H9 (cell line): ENCODE measurements at regions not wholly inside any gene's neighbourhood (a gene's known extent, or its start where the extent isn't known, plus 50 kb on each side); places are given as distances from the start of the nearest gene placed in this dataset.

Source experiments
- DNase-seq: peaks from one replicate; pipeline ENCODE4 v3.0.0-alpha.2; 2017
- H2AFZ ChIP-seq: one replicate; pipeline ENCODE4 v1.6.1; 2013; ENCODE audit warnings: mild to moderate bottlenecking, low read length, control low read depth, moderate library complexity
- H2AK5ac ChIP-seq: 2 replicates; pipeline ENCODE4 v1.6.1; 2013; ENCODE audit warnings: low read length, control low read depth, mixed read lengths; ENCODE audit not compliant: insufficient read length
- H2BK120ac ChIP-seq: one replicate; pipeline ENCODE4 v1.6.1; 2013; ENCODE audit warnings: low read depth, mild to moderate bottlenecking, low read length, control low read depth, inconsistent platforms; ENCODE audit not compliant: poor library complexity, severe bottlenecking
- H2BK12ac ChIP-seq: 2 replicates; pipeline ENCODE4 v1.6.1; 2013; ENCODE audit warnings: low read length, control low read depth, mixed read lengths, low read depth; ENCODE audit not compliant: insufficient read length
- H2BK15ac ChIP-seq: 2 replicates; pipeline ENCODE4 v1.6.1; 2013; ENCODE audit warnings: low read depth, low read length, control low read depth
- H2BK20ac ChIP-seq: one replicate; pipeline ENCODE4 v1.6.1; 2013; ENCODE audit warnings: low read depth, mild to moderate bottlenecking, low read length, control low read depth, inconsistent platforms; ENCODE audit not compliant: poor library complexity, severe bottlenecking
- H2BK5ac ChIP-seq: 2 replicates; pipeline ENCODE4 v1.6.1; 2013; ENCODE audit warnings: low read length, control low read depth, mixed read lengths; ENCODE audit not compliant: insufficient read length
- H3K14ac ChIP-seq: 2 replicates; pipeline ENCODE4 v1.6.1; 2013; ENCODE audit warnings: low read length, control low read depth; ENCODE audit not compliant: insufficient read depth
- H3K18ac ChIP-seq: 2 replicates; pipeline ENCODE4 v1.6.1; 2013; ENCODE audit warnings: low read depth, mild to moderate bottlenecking, mixed read lengths, low read length, control low read depth; ENCODE audit not compliant: insufficient read length
- H3K23ac ChIP-seq: 2 replicates; pipeline ENCODE4 v1.6.1; 2013; ENCODE audit warnings: low read length, control low read depth, mixed read lengths, low read depth; ENCODE audit not compliant: insufficient read length
- H3K23me2 ChIP-seq: 2 replicates; pipeline ENCODE4 v1.6.1; 2013; ENCODE audit warnings: low read depth, mild to moderate bottlenecking, mixed read lengths, low read length, control low read depth; ENCODE audit not compliant: insufficient read length, poor library complexity, severe bottlenecking
- H3K27ac ChIP-seq: 2 replicates; pipeline ENCODE4 v1.5.1; 2013; ENCODE audit warnings: low read length, control low read depth, mixed read lengths, low read depth; ENCODE audit not compliant: insufficient read length
- H3K27me3 ChIP-seq: 2 replicates; pipeline ENCODE4 v1.6.1; 2013; ENCODE audit warnings: low read length, control low read depth, inconsistent platforms; ENCODE audit not compliant: insufficient read depth
- H3K4ac ChIP-seq: 2 replicates; pipeline ENCODE4 v1.6.1; 2013; ENCODE audit warnings: low read depth, mild to moderate bottlenecking, control low read depth, inconsistent platforms, low read length, moderate library complexity
- H3K4me1 ChIP-seq: 2 replicates; pipeline ENCODE4 v1.6.1; 2013; ENCODE audit warnings: low read length, control low read depth, inconsistent platforms; ENCODE audit not compliant: insufficient read depth
- H3K4me2 ChIP-seq: 2 replicates; pipeline ENCODE4 v1.6.1; 2013; ENCODE audit warnings: low read length, control low read depth, mixed read lengths; ENCODE audit not compliant: insufficient read length, insufficient read depth
- H3K56ac ChIP-seq: 2 replicates; pipeline ENCODE4 v1.6.1; 2013; ENCODE audit warnings: low read depth, mild to moderate bottlenecking, mixed read lengths, low read length, control low read depth; ENCODE audit not compliant: insufficient read length
- H3K79me1 ChIP-seq: 2 replicates; pipeline ENCODE4 v1.6.1; 2013; ENCODE audit warnings: low read depth, mild to moderate bottlenecking, moderate library complexity, low read length, control low read depth, inconsistent platforms; ENCODE audit not compliant: insufficient read depth, poor library complexity, severe bottlenecking
- H3K79me2 ChIP-seq: 2 replicates; pipeline ENCODE4 v1.6.1; 2013; ENCODE audit warnings: low read length, control low read depth, inconsistent platforms; ENCODE audit not compliant: insufficient read depth
- H3K9ac ChIP-seq: 2 replicates; pipeline ENCODE4 v1.6.1; 2013; ENCODE audit warnings: low read length, control low read depth, mixed read lengths; ENCODE audit not compliant: insufficient read length; ENCODE audit errors: extremely low read depth
- H3K9me3 ChIP-seq: one replicate; pipeline ENCODE4 v1.6.1; 2013; ENCODE audit warnings: low read depth, low read length, inconsistent platforms; ENCODE audit not compliant: control insufficient read depth
- H3T11ph ChIP-seq: one replicate; pipeline ENCODE4 v1.6.1; 2013; ENCODE audit warnings: mild to moderate bottlenecking, low read length, control low read depth, inconsistent platforms
- H4K20me1 ChIP-seq: one replicate; pipeline ENCODE4 v1.6.1; 2013; ENCODE audit not compliant: control insufficient read depth, insufficient read length, insufficient read depth
- H4K5ac ChIP-seq: 2 replicates; pipeline ENCODE4 v1.6.1; 2013; ENCODE audit warnings: low read depth, mild to moderate bottlenecking, mixed read lengths, low read length, control low read depth; ENCODE audit not compliant: insufficient read length
- H4K8ac ChIP-seq: replicated peaks from 2 replicates; pipeline ENCODE4 v1.6.1; 2013; ENCODE audit warnings: low read length, control low read depth, mixed read lengths, low read depth; ENCODE audit not compliant: insufficient read length
- H4K91ac ChIP-seq: 2 replicates; pipeline ENCODE4 v1.6.1; 2013; ENCODE audit warnings: low read depth, mild to moderate bottlenecking, moderate library complexity, mixed read lengths, low read length, control low read depth; ENCODE audit not compliant: insufficient read length
- H3K27ac Mint-ChIP-seq, 3 experiments: 2 replicates in 2 of 3; 3 replicates in 1 of 3; pipeline ENCODE4 v1.8.0; 2020 to 2021; ENCODE audit warnings: mixed read lengths in 3 of 3, mild to moderate bottlenecking in 1 of 3, moderate library complexity in 1 of 3
- H3K27me3 Mint-ChIP-seq: 2 replicates; pipeline ENCODE4 v1.8.0; 2021; ENCODE audit warnings: low read depth, mild to moderate bottlenecking, moderate library complexity, mixed read lengths
- H3K36me3 Mint-ChIP-seq, 3 experiments: 2 replicates in 2 of 3; 3 replicates in 1 of 3; pipeline ENCODE4 v1.8.0; 2020 to 2021; ENCODE audit warnings: low read depth in 3 of 3, mixed read lengths in 3 of 3; ENCODE audit not compliant: insufficient read depth in 1 of 3
- H3K4me1 Mint-ChIP-seq, 2 experiments: 2 replicates each; pipeline ENCODE4 v1.8.0; 2020; ENCODE audit warnings: mixed read lengths in 2 of 2
- H3K4me3 Mint-ChIP-seq, 2 experiments: 2 replicates in 1 of 2; 3 replicates in 1 of 2; pipeline ENCODE4 v1.8.0; 2020 to 2021; ENCODE audit warnings: mild to moderate bottlenecking in 2 of 2, mixed read lengths in 2 of 2, moderate library complexity in 1 of 2
- H3K9me3 Mint-ChIP-seq, 2 experiments: 2 replicates in 1 of 2; 3 replicates in 1 of 2; pipeline ENCODE4 v1.8.0; 2020; ENCODE audit warnings: mild to moderate bottlenecking in 2 of 2, mixed read lengths in 2 of 2, moderate library complexity in 1 of 2
- CTCF ChIP-seq: fragments of 200-600 bp; sonication (generic); conservative IDR thresholded peaks from 3 replicates; pipeline ENCODE4 v1.8.0; 2021; ENCODE audit warnings: antibody characterized with exemption, mild to moderate bottlenecking
- WGBS: extraction: QIAGEN DNeasy Blood & Tissue Kit; methylation state at CpG from one replicate; pipeline ENCODE4 v1.1.7; 2013; ENCODE audit warnings: missing lambda C conversion rate, low lambda C conversion rate, mixed read lengths; ENCODE audit not compliant: insufficient read length; ENCODE audit errors: extremely low coverage; 5-methylcytosine and 5-hydroxymethylcytosine counted together

GRCh38 chr5:111582451-111582850 is 70.1 kb upstream of the STARD4 start:
- no CpG with 5 or more reads among the region's 1 CpG for WGBS
- H2BK5ac ChIP-seq = no peak overlapping the region
- H4K5ac ChIP-seq = no peak overlapping the region
- no peaks in the 10 kb centered on the region; a peak in 1 of 7 replicates for H3K36me3 Mint-ChIP-seq
- H3K79me2 ChIP-seq = no peaks in the 10 kb centered on the region
- H3K79me1 ChIP-seq = no peaks in the 10 kb centered on the region
- H2BK12ac ChIP-seq = no peak overlapping the region
- no peak overlapping the region for H2BK20ac ChIP-seq
- no peak overlapping the region for H3K4me2 ChIP-seq
- no peaks in the 10 kb centered on the region for H3K23me2 ChIP-seq
- no peak overlapping the region for H3K27ac Mint-ChIP-seq
- no peak for DNase-seq
- no peak overlapping the region for H3T11ph ChIP-seq
- no peak overlapping the region for H3K27ac ChIP-seq
- no peak overlapping the region for H3K9ac ChIP-seq
- no peaks in the 10 kb centered on the region for H3K27me3 ChIP-seq
- H3K4me3 Mint-ChIP-seq = no peak overlapping the region
- H3K56ac ChIP-seq = no peak overlapping the region
- H3K27me3 Mint-ChIP-seq = no peaks in the 10 kb centered on the region
- H2BK15ac ChIP-seq = no peak overlapping the region
- H3K18ac ChIP-seq = no peak overlapping the region
- no peak overlapping the region for H2AFZ ChIP-seq
- no peak overlapping the region for H2BK120ac ChIP-seq
- H3K4me1 ChIP-seq = no peaks in the 10 kb centered on the region
- H3K9me3 ChIP-seq = no peaks in the 10 kb centered on the region
- no peak overlapping the region for H3K14ac ChIP-seq
- no peak for TF ChIP-seq CTCF
- H4K20me1 ChIP-seq = no peaks in the 10 kb centered on the region
- no peak overlapping the region for H4K8ac ChIP-seq
- peaks cover 0 to 4% of the 10 kb centered on the region in 2 experiments; a peak in 1 of 4 replicates for H3K4me1 Mint-ChIP-seq
- H3K4ac ChIP-seq = no peak overlapping the region
- no peak overlapping the region for H4K91ac ChIP-seq
- no peaks in the 10 kb centered on the region; a peak in 2 of 5 replicates for H3K9me3 Mint-ChIP-seq
- H2AK5ac ChIP-seq = no peak overlapping the region
- no peak overlapping the region for H3K23ac ChIP-seq
